Ectodermal cell (in vitro differentiated cells): ENCODE measurements at regions not wholly inside any gene's neighbourhood (a gene's known extent, or its start where the extent isn't known, plus 50 kb on each side); places are given as distances from the start of the nearest gene placed in this dataset.
"Not testable (repeated sequence)": the region's sequence is repeated elsewhere in the genome, so short reads cannot be mapped to it uniquely, and the experiment has no call there.

Source experiments
- H3K27ac ChIP-seq: 2 replicates; pipeline ENCODE4 v1.7.0; 2013; ENCODE audit warnings: mild to moderate bottlenecking, low read depth, low read length; ENCODE audit not compliant: insufficient read depth, poor library complexity, severe bottlenecking
- H3K27me3 ChIP-seq: 2 replicates; pipeline ENCODE4 v1.7.0; 2013; ENCODE audit warnings: mild to moderate bottlenecking, low read length; ENCODE audit not compliant: insufficient read depth, control insufficient read depth, poor library complexity, severe bottlenecking
- H3K36me3 ChIP-seq: one replicate; pipeline ENCODE4 v1.7.0; 2013; ENCODE audit warnings: low read length; ENCODE audit not compliant: control insufficient read depth, insufficient read depth
- H3K4me1 ChIP-seq: one replicate; pipeline ENCODE4 v1.7.0; 2013; ENCODE audit warnings: low read length; ENCODE audit not compliant: control insufficient read depth, insufficient read depth
- H3K4me3 ChIP-seq: 2 replicates; pipeline ENCODE4 v1.7.0; 2013; ENCODE audit warnings: low read depth, low read length, control low read depth; ENCODE audit not compliant: insufficient read depth
- H3K9me3 ChIP-seq: 2 replicates; pipeline ENCODE4 v1.7.0; 2013; ENCODE audit warnings: mild to moderate bottlenecking, low read length, moderate library complexity; ENCODE audit not compliant: control insufficient read depth
- WGBS, 2 experiments: methylation state at CpG; one replicate each; pipeline ENCODE4 v1.1.7; 2013; ENCODE audit warnings: missing lambda C conversion rate in 2 of 2; 5-methylcytosine and 5-hydroxymethylcytosine counted together

GRCh38 chr15:85196697-85197096, 183.7 kb upstream of the AKAP13 start:
- not testable (repeated sequence) for H3K27ac ChIP-seq, H3K4me1 ChIP-seq, H3K4me3 ChIP-seq, H3K36me3 ChIP-seq, H3K9me3 ChIP-seq, H3K27me3 ChIP-seq
- 90 to 93% methylated on average over 2 of the region's 5 CpGs for WGBS, 2 experiments

GRCh38 chr15:85197582-85197981, 182.8 kb upstream of the AKAP13 start:
- not testable (repeated sequence) for H3K36me3 ChIP-seq, H3K9me3 ChIP-seq, H3K27ac ChIP-seq, H3K4me3 ChIP-seq, H3K4me1 ChIP-seq, H3K27me3 ChIP-seq
- no CpG with 5 or more reads among the region's 5 CpGs for WGBS, 2 experiments

- not testable (repeated sequence) for H3K4me3 ChIP-seq, H3K27ac ChIP-seq, H3K27me3 ChIP-seq, H3K4me1 ChIP-seq, H3K36me3 ChIP-seq, H3K9me3 ChIP-seq
- no CpG with 5 or more reads among the region's 13 CpGs for WGBS, 2 experiments
Measured at GRCh38 chr15:85198432-85198831, 182.0 kb upstream of the AKAP13 start.

- H3K9me3 ChIP-seq, H3K4me1 ChIP-seq, H3K36me3 ChIP-seq, H3K27me3 ChIP-seq, H3K27ac ChIP-seq, H3K4me3 ChIP-seq: not testable (repeated sequence)
- no CpG with 5 or more reads among the region's 9 CpGs for WGBS, 2 experiments
Measured at GRCh38 chr15:85200215-85200614, 180.2 kb upstream of the AKAP13 start.

DNA sequence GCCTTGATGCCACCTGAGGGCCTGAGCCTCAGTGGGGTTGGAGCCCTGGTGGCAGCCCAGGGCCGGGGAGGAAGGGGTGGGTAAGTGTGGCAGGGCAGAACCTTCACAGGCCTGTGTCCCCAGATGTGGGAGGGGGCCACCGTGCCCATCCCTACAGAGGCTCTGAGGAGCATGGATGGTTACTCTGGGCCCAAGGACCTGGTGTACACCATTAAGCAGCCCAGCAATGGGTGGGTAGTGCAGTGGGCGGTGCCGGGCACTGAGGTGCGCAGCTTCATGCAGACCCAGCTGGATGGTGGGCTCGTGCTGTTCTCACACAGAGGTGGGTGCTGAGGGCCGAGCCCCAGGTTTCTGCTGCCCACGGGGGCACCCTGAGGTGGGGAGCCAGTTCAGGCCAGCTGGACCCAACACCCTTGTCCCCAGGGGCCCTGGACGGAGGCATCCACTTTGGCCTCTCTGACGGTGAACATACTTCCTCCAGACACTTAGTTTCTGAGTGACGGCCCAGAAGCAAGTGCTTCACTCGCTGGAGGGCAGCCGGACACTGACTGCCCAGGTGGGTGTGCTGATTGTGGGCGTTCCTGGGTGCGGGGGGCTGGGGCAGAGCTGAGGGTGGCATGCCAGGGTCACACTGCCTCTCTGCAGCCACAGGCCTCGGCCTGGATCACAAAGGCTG, 179.1 kb upstream of the AKAP13 start:
- WGBS, 2 experiments: 95% methylated on average over 2 of the region's 16 CpGs; no CpG with 5 or more reads in 1 of the 2 experiments

DNA sequence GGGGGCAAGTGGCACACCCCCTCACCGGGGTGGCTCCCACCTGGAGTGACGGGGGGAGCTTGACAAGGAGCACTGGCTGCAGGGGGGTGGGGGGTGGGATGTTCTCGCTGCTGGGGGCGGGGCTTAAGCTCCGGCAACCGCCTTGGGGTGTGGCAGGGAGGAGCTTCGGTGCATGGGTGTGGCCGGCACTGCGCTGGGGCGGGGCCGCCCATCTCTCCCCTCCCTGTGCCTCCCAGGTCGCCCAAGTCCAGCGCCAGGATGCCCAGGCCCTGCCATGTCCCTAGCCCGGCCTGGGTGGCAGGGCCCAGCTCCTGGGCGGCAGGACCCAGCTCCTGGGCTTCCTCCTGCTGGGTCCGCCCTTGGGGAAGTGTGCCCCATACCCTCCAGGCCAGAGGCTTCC, 175.9 kb upstream of the AKAP13 start:
- H3K27ac ChIP-seq, H3K9me3 ChIP-seq, H3K27me3 ChIP-seq, H3K4me3 ChIP-seq, H3K4me1 ChIP-seq, H3K36me3 ChIP-seq: not testable (repeated sequence)
- WGBS, 2 experiments: no CpG with 5 or more reads among the region's 16 CpGs

More for the DNA sequence above, 179.1 kb upstream of the AKAP13 start:
- not testable (repeated sequence) for H3K36me3 ChIP-seq, H3K27me3 ChIP-seq, H3K4me3 ChIP-seq, H3K27ac ChIP-seq, H3K9me3 ChIP-seq, H3K4me1 ChIP-seq

- H3K4me3 ChIP-seq: peak overlapping the region; percentile 24
- H3K27ac ChIP-seq, H3K36me3 ChIP-seq, H3K27me3 ChIP-seq, H3K9me3 ChIP-seq, H3K4me1 ChIP-seq: not testable (repeated sequence)
- 0% methylated on average over 11 to 21 of the region's 62 CpGs for WGBS, 2 experiments
Measured at GRCh38 chr15:85233791-85234325, 146.5 kb upstream of the AKAP13 start.

DNA sequence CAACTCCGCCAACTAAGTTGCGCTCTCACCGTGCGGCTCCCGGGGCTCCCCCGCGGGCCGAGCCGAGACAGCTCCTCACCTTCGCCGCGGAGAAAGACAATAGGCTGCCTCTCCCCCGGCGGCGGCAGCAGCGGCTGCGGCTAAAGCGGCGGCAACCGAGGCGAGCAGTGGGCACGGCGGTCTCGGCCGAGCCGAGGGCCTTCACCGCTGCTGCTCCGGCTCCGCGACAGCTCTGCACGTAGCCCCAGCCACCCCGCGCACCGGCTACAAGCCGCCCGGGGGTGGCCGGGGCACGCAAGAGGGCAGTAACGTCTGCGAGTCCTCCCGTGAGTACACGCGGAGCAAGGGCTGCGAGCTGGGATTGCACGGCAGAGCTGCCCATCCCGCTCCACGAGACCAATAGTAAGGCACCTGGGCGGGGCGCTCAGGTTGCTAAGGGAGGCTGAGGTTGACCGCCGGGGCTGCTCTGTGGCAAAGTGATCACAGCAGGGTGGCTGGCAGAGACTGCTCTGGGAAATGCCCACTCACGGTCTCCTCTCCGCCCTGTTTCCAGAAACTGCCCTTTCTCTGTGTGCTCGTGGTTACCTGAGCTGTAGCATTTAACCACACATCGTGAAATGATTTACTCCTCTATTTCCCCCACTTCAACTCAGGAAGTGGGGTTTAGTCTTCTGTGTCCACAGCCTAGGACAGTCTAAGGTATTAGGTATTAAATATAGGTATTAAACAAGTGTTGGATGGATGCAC, 145.8 kb upstream of the AKAP13 start:
- not testable (repeated sequence) for H3K27me3 ChIP-seq, H3K27ac ChIP-seq, H3K4me1 ChIP-seq, H3K9me3 ChIP-seq, H3K36me3 ChIP-seq, H3K4me3 ChIP-seq
- 0% methylated on average over 2 of the region's 55 CpGs for WGBS, 2 experiments

DNA sequence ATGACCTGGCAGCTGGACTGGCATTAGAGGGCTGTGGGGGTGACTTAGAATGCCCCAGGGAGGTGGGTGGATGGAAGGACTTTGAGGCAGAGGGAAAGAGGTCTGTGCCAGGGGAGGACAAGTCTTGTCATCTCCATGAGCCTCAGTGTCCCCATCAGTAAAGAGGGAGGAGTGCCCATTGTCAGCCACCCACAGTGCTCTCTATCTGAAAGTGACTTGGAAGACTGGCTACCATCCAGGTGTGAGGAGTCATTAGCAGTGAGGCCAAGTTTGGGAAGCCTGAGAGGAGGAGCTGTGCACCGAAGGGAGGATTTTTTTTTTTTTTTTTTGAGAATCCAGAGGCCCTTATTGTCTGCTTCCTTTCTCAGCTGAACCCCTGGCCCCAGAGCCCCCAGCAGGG, 136.3 kb upstream of the AKAP13 start:
- WGBS, 2 experiments: no CpG with 5 or more reads among the region's 1 CpG
- H3K9me3 ChIP-seq: not testable (repeated sequence)

DNA sequence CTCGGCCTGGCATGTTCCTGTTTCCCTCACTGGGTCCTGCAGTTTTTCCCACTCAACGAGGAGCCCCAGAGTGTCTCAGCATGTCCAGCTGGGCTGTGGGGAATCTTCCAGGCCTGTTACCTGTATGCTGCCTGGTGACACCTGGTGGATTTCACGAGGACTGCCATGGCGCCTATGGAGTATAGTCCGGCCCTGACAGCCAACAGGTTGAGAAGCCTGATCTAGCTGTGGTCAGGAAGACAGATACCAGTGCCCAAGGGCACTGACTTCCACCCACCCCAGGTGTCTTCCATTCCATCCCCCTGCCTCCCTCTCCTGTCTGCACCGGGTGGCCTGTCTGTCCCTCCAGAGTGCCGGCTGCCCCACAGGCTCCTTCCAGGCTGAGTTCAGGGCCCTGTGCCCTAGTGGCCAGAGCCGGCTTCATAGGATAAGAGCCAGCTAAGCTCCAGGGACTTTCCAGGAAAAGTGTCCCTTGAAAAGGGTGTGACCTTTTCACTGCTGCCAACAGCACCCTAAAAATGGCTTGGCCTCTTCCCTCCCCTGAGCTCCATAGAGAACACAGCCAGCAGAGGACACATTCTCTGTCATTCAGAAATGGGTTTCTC, 129.4 kb upstream of the AKAP13 start:
- not testable (repeated sequence) for H3K4me1 ChIP-seq, H3K4me3 ChIP-seq, H3K27me3 ChIP-seq, H3K9me3 ChIP-seq, H3K27ac ChIP-seq, H3K36me3 ChIP-seq
- WGBS, 2 experiments: 68 to 73% methylated on average over 8 of the region's 8 CpGs

More for the DNA sequence above, 136.3 kb upstream of the AKAP13 start:
- not testable (repeated sequence) for H3K27ac ChIP-seq, H3K4me1 ChIP-seq, H3K36me3 ChIP-seq, H3K4me3 ChIP-seq, H3K27me3 ChIP-seq
